Subcutaneous adipose tissue (tissue), 1 donor: ENCODE measurements at regions not wholly inside any gene's neighbourhood (a gene's known extent, or its start where the extent isn't known, plus 50 kb on each side); places are given as distances from the start of the nearest gene placed in this dataset.

Source experiments
- CTCF ChIP-seq: fragments of 450-650 bp; IDR thresholded peaks from one replicate; pipeline ENCODE4 v1.5.1; 2016; ENCODE audit warnings: low read depth, mild to moderate bottlenecking, control low read depth, antibody characterized with exemption, moderate library complexity

GRCh38 chr20:48558906-48559305 is 268.9 kb downstream of the PREX1 start:
- no peak for TF ChIP-seq CTCF

GRCh38 chr20:48557380-48557779 is 270.4 kb downstream of the PREX1 start:
- TF ChIP-seq CTCF: no peak

- TF ChIP-seq CTCF: no peak
Measured at GRCh38 chr20:48556956-48557355, 270.8 kb downstream of the PREX1 start.

GRCh38 chr20:48552550-48552949 is 275.2 kb downstream of the PREX1 start:
- no peak for TF ChIP-seq CTCF

GRCh38 chr20:48550814-48551213 is 277.0 kb downstream of the PREX1 start:
- no peak for TF ChIP-seq CTCF

- TF ChIP-seq CTCF: no peak
Measured at GRCh38 chr20:48547664-48548063, 280.1 kb downstream of the PREX1 start.

GRCh38 chr20:48544402-48545339 is 283.1 kb downstream of the PREX1 start:
- no peak for TF ChIP-seq CTCF
